SK-N-MC (cell line): ENCODE measurements at regions not wholly inside any gene's neighbourhood (a gene's known extent, or its start where the extent isn't known, plus 50 kb on each side); places are given as distances from the start of the nearest gene placed in this dataset.

Experiments used
- EZH2 ChIP-seq: fragments of 200-600 bp; sonication (generic); IDR thresholded peaks from one replicate; pipeline ENCODE4 v1.6.1; 2017; ENCODE audit warnings: antibody characterized with exemption
- FOXP2 ChIP-seq: optimal IDR thresholded peaks from 2 replicates; pipeline ENCODE3; 2011; ENCODE audit warnings: mild to moderate bottlenecking, moderate library complexity; ENCODE audit not compliant: insufficient read depth; ENCODE audit errors: extremely low read length, control extremely low read depth
- POLR2AphosphoS5 ChIP-seq: IDR thresholded peaks from 2 replicates; pipeline ENCODE4 v1.6.1; 2012; ENCODE audit warnings: mild to moderate bottlenecking, low read depth, low read length, borderline replicate concordance

GRCh38 chr4:116272336-116272735, 813.0 kb downstream of the TRAM1L1 start:
- TF ChIP-seq EZH2 (no peak), POLR2AphosphoS5 (no peak), FOXP2 (no peak)
